Suprapubic skin (tissue), 4 donors: ENCODE measurements at regions not wholly inside any gene's neighbourhood (a gene's known extent, or its start where the extent isn't known, plus 50 kb on each side); places are given as distances from the start of the nearest gene placed in this dataset.
A peak's percentile ranks its signal among the peaks of the same experiment; 100 is the strongest.

Source experiments
- DNase-seq, 2 donors: peaks; one replicate each; pipeline ENCODE4 v3.0.0-alpha.2; 2019; ENCODE audit warnings: low spot score in 2 of 2
- H3K27ac ChIP-seq: fragments of 200-600 bp; sonication (generic); one replicate; pipeline ENCODE4 v1.5.1; 2019
- H3K27me3 ChIP-seq: fragments of 200-600 bp; sonication (generic); one replicate; pipeline ENCODE4 v1.5.1; 2019
- H3K36me3 ChIP-seq: fragments of 200-600 bp; sonication (generic); one replicate; pipeline ENCODE4 v1.5.1; 2019
- H3K4me1 ChIP-seq: fragments of 200-600 bp; sonication (generic); one replicate; pipeline ENCODE4 v1.5.1; 2019
- H3K4me3 ChIP-seq: fragments of 200-600 bp; sonication (generic); one replicate; pipeline ENCODE4 v1.5.1; 2019; ENCODE audit warnings: mild to moderate bottlenecking
- H3K9me3 ChIP-seq: fragments of 200-600 bp; sonication (generic); one replicate; pipeline ENCODE4 v1.5.1; 2019
- EP300 ChIP-seq: sonication (generic); formaldehyde crosslinking; IDR thresholded peaks from one replicate; pipeline ENCODE4 v1.6.1; 2017; ENCODE audit warnings: antibody characterized with exemption
- POLR2A ChIP-seq, 2 donors: fragments of 450-650 bp; IDR thresholded peaks; one replicate each; pipeline ENCODE4 v1.6.1; 2017; ENCODE audit warnings: antibody characterized with exemption in 2 of 2, mild to moderate bottlenecking in 2 of 2, moderate library complexity in 2 of 2
- POLR2AphosphoS5 ChIP-seq, 3 donors: sonication (generic); formaldehyde crosslinking; IDR thresholded peaks; one replicate each; pipeline ENCODE4 v1.6.1; 2017; ENCODE audit warnings: antibody characterized with exemption in 3 of 3
- WGBS: methylation state at CpG from one replicate; pipeline ENCODE4 v1.1.5; 2018; 5-methylcytosine and 5-hydroxymethylcytosine counted together
- TF ChIP-seq, protein P1 (sequence below), 2 donors: fragments of 200-600 bp in 1 of 2; fragments of 450-650 bp in 1 of 2; sonication (generic) in 1 of 2; IDR thresholded peaks; one replicate each; pipeline ENCODE4 v1.5.1; 2016 to 2019; ENCODE audit warnings: antibody characterized with exemption in 2 of 2, mild to moderate bottlenecking in 1 of 2, moderate library complexity in 1 of 2

DNA sequence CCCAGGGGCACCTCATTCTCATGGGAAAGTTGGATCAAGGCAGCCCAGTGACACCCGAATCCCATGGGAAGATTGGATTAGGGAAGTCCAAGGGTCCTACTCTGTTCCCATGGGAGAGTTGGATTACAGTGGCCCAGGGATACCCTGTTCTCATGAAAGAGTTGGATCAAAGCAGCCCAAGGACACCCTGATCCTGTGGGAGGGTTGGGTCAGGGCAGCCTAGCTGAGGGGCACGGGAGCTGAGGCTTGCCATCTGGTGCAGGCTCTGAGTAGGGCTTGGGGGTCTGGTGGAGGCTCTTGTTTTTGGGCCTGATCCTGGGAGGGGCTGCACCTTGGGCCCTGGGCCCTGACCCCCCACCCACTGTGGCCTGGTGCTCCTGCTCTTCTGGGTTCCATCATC lies 87.1 kb downstream of the ACKR3 start:
- Histone ChIP-seq H3K4me1 (peaks cover 14% of the 10 kb centered on the region), H3K9me3 (no peaks in the 10 kb centered on the region), H3K4me3 (no peak overlapping the region), H3K27me3 (peaks cover 6% of the 10 kb centered on the region), H3K36me3 (no peaks in the 10 kb centered on the region), H3K27ac (no peak overlapping the region)
- 100% methylated on average over 1 of the region's 2 CpGs for WGBS
- DNase-seq = peak; percentile 44 to 52
- TF ChIP-seq, protein P1, sequence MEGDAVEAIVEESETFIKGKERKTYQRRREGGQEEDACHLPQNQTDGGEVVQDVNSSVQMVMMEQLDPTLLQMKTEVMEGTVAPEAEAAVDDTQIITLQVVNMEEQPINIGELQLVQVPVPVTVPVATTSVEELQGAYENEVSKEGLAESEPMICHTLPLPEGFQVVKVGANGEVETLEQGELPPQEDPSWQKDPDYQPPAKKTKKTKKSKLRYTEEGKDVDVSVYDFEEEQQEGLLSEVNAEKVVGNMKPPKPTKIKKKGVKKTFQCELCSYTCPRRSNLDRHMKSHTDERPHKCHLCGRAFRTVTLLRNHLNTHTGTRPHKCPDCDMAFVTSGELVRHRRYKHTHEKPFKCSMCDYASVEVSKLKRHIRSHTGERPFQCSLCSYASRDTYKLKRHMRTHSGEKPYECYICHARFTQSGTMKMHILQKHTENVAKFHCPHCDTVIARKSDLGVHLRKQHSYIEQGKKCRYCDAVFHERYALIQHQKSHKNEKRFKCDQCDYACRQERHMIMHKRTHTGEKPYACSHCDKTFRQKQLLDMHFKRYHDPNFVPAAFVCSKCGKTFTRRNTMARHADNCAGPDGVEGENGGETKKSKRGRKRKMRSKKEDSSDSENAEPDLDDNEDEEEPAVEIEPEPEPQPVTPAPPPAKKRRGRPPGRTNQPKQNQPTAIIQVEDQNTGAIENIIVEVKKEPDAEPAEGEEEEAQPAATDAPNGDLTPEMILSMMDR (IDR thresholded peaks at IDR 0.05) = no peak
- no peak for TF ChIP-seq POLR2AphosphoS5 (IDR thresholded peaks at IDR 0.05)
- no peak for TF ChIP-seq POLR2A (IDR thresholded peaks at IDR 0.05)
- TF ChIP-seq EP300 = no peak

DNA sequence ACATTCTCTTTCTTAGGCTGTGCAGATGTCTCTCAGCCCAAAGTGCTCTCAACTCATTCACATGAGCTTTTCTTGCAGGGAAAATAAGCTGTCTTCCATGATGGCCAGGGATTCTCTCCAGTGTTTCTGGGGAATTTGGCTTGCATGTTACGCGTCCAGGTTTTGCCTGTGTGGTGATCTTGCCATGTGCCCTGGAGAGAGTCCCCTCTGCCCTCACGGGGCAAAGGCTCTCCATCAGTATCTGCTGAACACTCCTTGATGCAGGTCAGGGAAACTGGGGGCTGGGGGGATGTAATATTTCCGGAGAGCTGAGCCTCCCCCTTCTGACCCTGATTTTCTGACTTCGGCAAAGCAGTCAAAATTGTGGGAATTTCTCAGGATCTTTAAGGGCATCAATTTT lies 87.6 kb downstream of the ACKR3 start:
- H3K27me3 ChIP-seq = peaks cover 6% of the 10 kb centered on the region
- no peak overlapping the region for H3K4me3 ChIP-seq
- H3K27ac ChIP-seq = no peak overlapping the region
- no peaks in the 10 kb centered on the region for H3K36me3 ChIP-seq
- WGBS = 95% methylated on average over 5 of the region's 5 CpGs
- DNase-seq = peak in 1 of 2 donors; percentile 69
- peaks cover 16% of the 10 kb centered on the region for H3K4me1 ChIP-seq
- H3K9me3 ChIP-seq = no peaks in the 10 kb centered on the region
- TF ChIP-seq, protein P1 (IDR thresholded peaks at IDR 0.05) = no peak
- no peak for TF ChIP-seq EP300
- no peak for TF ChIP-seq POLR2AphosphoS5 (IDR thresholded peaks at IDR 0.05)
- TF ChIP-seq POLR2A (IDR thresholded peaks at IDR 0.05) = no peak

DNA sequence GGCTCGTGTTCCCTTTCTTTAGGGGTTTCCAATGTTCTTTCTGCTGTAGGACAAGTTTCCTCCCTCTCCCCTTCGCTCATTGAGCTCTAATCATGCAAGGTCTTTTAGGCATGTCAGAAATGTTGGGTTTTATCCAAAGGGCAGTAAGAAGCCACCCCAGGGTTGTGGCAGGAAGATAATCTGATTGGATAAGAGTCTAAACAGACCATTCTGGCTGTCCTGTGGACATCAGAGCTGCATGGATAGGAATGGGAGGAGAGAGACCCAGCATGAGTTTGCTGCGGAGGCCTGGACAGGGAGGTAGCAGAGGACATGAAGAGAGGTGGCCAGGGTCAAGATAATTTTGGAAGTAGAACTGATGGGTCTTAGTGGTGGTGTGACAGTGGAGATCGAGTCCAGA lies 88.2 kb downstream of the ACKR3 start:
- peak; percentile 25 to 29 for DNase-seq
- Histone ChIP-seq H3K27me3 (peaks cover 6% of the 10 kb centered on the region), H3K4me3 (no peak overlapping the region), H3K4me1 (peaks cover 19% of the 10 kb centered on the region), H3K36me3 (no peaks in the 10 kb centered on the region), H3K9me3 (no peaks in the 10 kb centered on the region), H3K27ac (no peak overlapping the region)
- TF ChIP-seq EP300 = no peak
- TF ChIP-seq, protein P1 (IDR thresholded peaks at IDR 0.05) = no peak
- TF ChIP-seq POLR2A (IDR thresholded peaks at IDR 0.05) = no peak
- TF ChIP-seq POLR2AphosphoS5 (IDR thresholded peaks at IDR 0.05) = no peak
- WGBS = 89% methylated on average over 4 of the region's 4 CpGs

DNA sequence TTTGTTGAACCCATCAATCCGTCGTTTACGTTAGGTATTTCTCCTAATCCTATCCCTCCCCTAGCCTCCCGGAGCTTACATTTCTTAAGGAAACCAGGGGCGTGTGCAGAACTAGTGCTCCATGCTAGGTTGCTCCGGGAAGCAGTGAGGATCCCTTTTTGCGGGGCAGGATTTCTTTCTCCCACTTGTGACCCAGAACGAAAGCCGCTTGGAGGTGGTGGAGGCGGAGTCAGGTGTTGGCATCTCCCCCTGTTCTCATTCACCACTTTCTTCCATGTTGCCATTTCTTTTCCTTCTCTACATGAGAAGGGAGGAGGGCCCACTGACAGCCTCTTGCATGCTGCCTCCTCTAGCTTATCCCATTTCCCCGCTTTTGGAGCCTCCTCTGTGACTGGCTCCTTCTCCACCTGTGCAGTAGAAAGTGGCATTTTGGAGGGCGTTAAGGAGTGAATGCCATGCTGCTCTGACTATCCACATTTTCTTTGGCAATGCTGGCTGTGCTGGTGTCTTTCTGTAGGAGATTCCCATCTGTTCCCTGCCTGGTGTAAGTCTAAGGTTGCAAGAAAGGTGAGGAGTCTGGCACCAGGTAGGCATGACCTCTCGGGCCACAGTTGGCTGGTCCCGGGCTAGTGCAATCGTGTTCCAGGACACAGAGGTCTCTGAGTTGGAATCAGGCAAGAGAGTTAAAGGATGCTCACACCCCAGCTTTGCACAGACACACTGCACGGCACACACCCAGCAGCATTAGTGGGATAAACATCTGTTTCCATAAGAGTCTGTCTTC lies 89.5 kb downstream of the ACKR3 start:
- Histone ChIP-seq H3K4me1 (peaks cover 26% of the 10 kb centered on the region), H3K27me3 (peaks cover 6% of the 10 kb centered on the region), H3K27ac (no peak overlapping the region), H3K9me3 (no peaks in the 10 kb centered on the region), H3K36me3 (no peaks in the 10 kb centered on the region), H3K4me3 (no peak overlapping the region)
- no peak for TF ChIP-seq POLR2A (IDR thresholded peaks at IDR 0.05)
- no peak for TF ChIP-seq EP300
- TF ChIP-seq POLR2AphosphoS5 (IDR thresholded peaks at IDR 0.05) = no peak
- TF ChIP-seq, protein P1 (IDR thresholded peaks at IDR 0.05) = no peak
- DNase-seq = peak; percentile 27 to 55
- WGBS = 88% methylated on average over 16 of the region's 16 CpGs

DNA sequence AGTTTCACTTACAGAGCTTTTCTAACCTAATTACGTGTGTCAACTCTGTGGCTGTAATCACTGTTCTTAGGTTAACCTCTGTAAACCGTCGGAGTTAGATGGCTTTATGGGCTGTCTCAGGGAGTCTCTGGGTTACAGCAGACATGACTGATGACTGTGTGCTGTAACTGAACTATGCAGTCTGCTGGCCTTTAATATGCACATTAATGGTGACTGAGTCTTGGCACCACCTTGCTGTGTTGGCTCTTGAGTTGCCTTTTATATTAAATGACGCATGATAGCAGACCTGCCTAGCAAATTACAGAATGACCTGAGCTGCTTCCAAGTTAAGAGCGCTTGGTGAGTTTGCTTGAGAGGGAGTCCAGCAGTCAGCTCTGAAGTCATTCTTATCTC lies 90.1 kb downstream of the ACKR3 start:
- Histone ChIP-seq H3K9me3 (no peaks in the 10 kb centered on the region), H3K27ac (no peak overlapping the region), H3K4me3 (no peak overlapping the region), H3K4me1 (peaks cover 28% of the 10 kb centered on the region), H3K36me3 (no peaks in the 10 kb centered on the region), H3K27me3 (peaks cover 6% of the 10 kb centered on the region)
- DNase-seq = no peak
- WGBS = 46% methylated on average over 5 of the region's 5 CpGs
- no peak for TF ChIP-seq POLR2AphosphoS5 (IDR thresholded peaks at IDR 0.05)
- no peak for TF ChIP-seq POLR2A (IDR thresholded peaks at IDR 0.05)
- TF ChIP-seq, protein P1 (IDR thresholded peaks at IDR 0.05) = no peak
- no peak for TF ChIP-seq EP300
